Occipital lobe (tissue), 1 donor: ENCODE measurements at regions not wholly inside any gene's neighbourhood (a gene's known extent, or its start where the extent isn't known, plus 50 kb on each side); places are given as distances from the start of the nearest gene placed in this dataset.

Experiments used
- DNase-seq: peaks from one replicate; lab custom pipeline; 2025; lab: John Stamatoyannopoulos, UW

GRCh38 chr1:221302357-221302756, 423.1 kb downstream of the HLX start:
- DNase-seq, result no peak

- DNase-seq, result no peak
These were observed 423.6 kb downstream of the HLX start for GRCh38 chr1:221302810-221303209.

- DNase-seq, result no peak
These were observed 424.4 kb downstream of the HLX start for GRCh38 chr1:221303623-221304022.

- no peak for DNase-seq
These were observed 427.0 kb downstream of the HLX start for GRCh38 chr1:221306239-221306638.

GRCh38 chr1:221308534-221309511, 429.6 kb downstream of the HLX start:
- no peak for DNase-seq

- DNase-seq, result no peak
These were observed 430.5 kb downstream of the HLX start for GRCh38 chr1:221309723-221310122.

GRCh38 chr1:221310180-221310579, 430.9 kb downstream of the HLX start:
- DNase-seq, result no peak

- DNase-seq, result no peak
These were observed 426.6 kb downstream of the DUSP10 start for GRCh38 chr1:221315330-221315729.

GRCh38 chr1:221316491-221317056, 425.3 kb downstream of the DUSP10 start:
- no peak for DNase-seq

GRCh38 chr1:221317537-221317936, 424.4 kb downstream of the DUSP10 start:
- no peak for DNase-seq

GRCh38 chr1:221327954-221328353, 413.9 kb downstream of the DUSP10 start:
- no peak for DNase-seq

GRCh38 chr1:221328371-221328770, 413.5 kb downstream of the DUSP10 start:
- no peak for DNase-seq

GRCh38 chr1:221331273-221332183, 410.4 kb downstream of the DUSP10 start:
- no peak for DNase-seq

- DNase-seq, result no peak
These were observed 407.8 kb downstream of the DUSP10 start for GRCh38 chr1:221334062-221334461.

- DNase-seq, result peak; percentile 52
These were observed 406.5 kb downstream of the DUSP10 start for GRCh38 chr1:221335161-221336101.

GRCh38 chr1:221336126-221336525, 405.8 kb downstream of the DUSP10 start:
- no peak for DNase-seq

- no peak for DNase-seq
These were observed 404.8 kb downstream of the DUSP10 start for GRCh38 chr1:221337106-221337505.

- no peak for DNase-seq
These were observed 398.8 kb downstream of the DUSP10 start for GRCh38 chr1:221343136-221343535.

- DNase-seq, result no peak
These were observed 398.3 kb downstream of the DUSP10 start for GRCh38 chr1:221343607-221344006.

- DNase-seq, result no peak
These were observed 397.2 kb downstream of the DUSP10 start for GRCh38 chr1:221344693-221345092.

GRCh38 chr1:221347706-221348105, 394.2 kb downstream of the DUSP10 start:
- DNase-seq, result no peak
